Spleen (tissue), 11 donors: ENCODE measurements at regions not wholly inside any gene's neighbourhood (a gene's known extent, or its start where the extent isn't known, plus 50 kb on each side); places are given as distances from the start of the nearest gene placed in this dataset.

Experiments
- DNase-seq: peaks from one replicate; pipeline ENCODE4 v3.0.0-alpha.2; 2020
- H3K27ac ChIP-seq, 8 donors: fragments of 200-600 bp; sonication (generic) in 7 of 8; 1 replicate in 4 of 8; 2 replicates in 4 of 8; pipeline versions ENCODE4 v1.5.0 to v1.8.0; 2016 to 2021; ENCODE audit warnings: inconsistent platforms in 4 of 8, mild to moderate bottlenecking in 4 of 8, moderate library complexity in 1 of 8
- H3K27me3 ChIP-seq, 7 donors: fragments of 200-600 bp; sonication (generic) in 6 of 7; replicated peaks in 1 of 7; 1 replicate in 4 of 7; 2 replicates in 3 of 7; pipeline versions ENCODE4 v1.5.0 to v1.8.0; 2016 to 2021; ENCODE audit warnings: inconsistent platforms in 3 of 7, mild to moderate bottlenecking in 1 of 7
- H3K36me3 ChIP-seq, 6 donors: fragments of 200-600 bp; sonication (generic) in 5 of 6; 1 replicate in 4 of 6; 2 replicates in 2 of 6; pipeline versions ENCODE4 v1.5.0 to v1.8.0; 2016 to 2021; ENCODE audit warnings: inconsistent platforms in 2 of 6
- H3K4me1 ChIP-seq, 6 donors: fragments of 200-600 bp; sonication (generic) in 5 of 6; 1 replicate in 3 of 6; 2 replicates in 3 of 6; pipeline versions ENCODE4 v1.5.0 to v1.8.0; 2016 to 2021; ENCODE audit warnings: inconsistent platforms in 3 of 6
- H3K4me3 ChIP-seq, 8 donors: fragments of 200-600 bp; sonication (generic) in 7 of 8; 1 replicate in 4 of 8; 2 replicates in 4 of 8; pipeline versions ENCODE4 v1.5.0 to v1.8.0; 2016 to 2021; ENCODE audit warnings: inconsistent platforms in 4 of 8, mild to moderate bottlenecking in 4 of 8, moderate library complexity in 2 of 8
- H3K9me3 ChIP-seq, 8 donors: fragments of 200-600 bp; sonication (generic) in 7 of 8; 1 replicate in 4 of 8; 2 replicates in 4 of 8; pipeline versions ENCODE4 v1.5.0 to v1.8.0; 2016 to 2021; ENCODE audit warnings: inconsistent platforms in 4 of 8
- POLR2A ChIP-seq, 3 donors: fragments of 450-650 bp; IDR thresholded peaks; one replicate each; pipeline ENCODE4 v1.5.1; 2017; ENCODE audit warnings: antibody characterized with exemption in 3 of 3, mild to moderate bottlenecking in 1 of 3
- POLR2AphosphoS5 ChIP-seq, 3 donors: sonication (generic); formaldehyde crosslinking; IDR thresholded peaks; one replicate each; pipeline ENCODE4 v1.5.1; 2017; ENCODE audit warnings: antibody characterized with exemption in 3 of 3
- WGBS, 5 donors: extraction: QIAGEN DNeasy Blood & Tissue Kit in 3 of 5; methylation state at CpG; one replicate each; pipeline versions ENCODE4 v1.1.5 to v1.1.7; 2013 to 2018; 5-methylcytosine and 5-hydroxymethylcytosine counted together
- intact Hi-C: fragments of 100-400 bp; cut with DNase I; formaldehyde crosslinking; loops from one replicate; pipeline ENCODE4 v1.15.0; 2023; ENCODE audit warnings: low total_unique reads
- TF ChIP-seq, protein P1 (sequence below), 11 experiments: fragments of 200-600 bp in 7 of 11; fragments of 450-650 bp in 4 of 11; sonication (generic) in 4 of 11; IDR thresholded peaks in 8 of 11; conservative IDR thresholded peaks in 3 of 11; 1 replicate in 7 of 11; 2 replicates in 4 of 11; pipeline versions ENCODE4 v1.4.0 to v1.8.0; 2016 to 2021; ENCODE audit warnings: antibody characterized with exemption in 11 of 11, inconsistent platforms in 4 of 11, mild to moderate bottlenecking in 1 of 11
- donor health status: healthy with polysubstance abuse.
- donor health status: DM: no; HTN: no; CAD: no; lungs with moderate emphysema.
- donor health status: DM: no; HTN: no; CAD: no.
- donor health status: Bipolar disorder and iron deficiency.
- donor health status: healthy.
- donor health status: DM: no; HTN: no; CAD: no.
- donor health status: DM: yes; HTN: yes; CAD: no.

- no peaks in the 10 kb centered on the region for H3K36me3 ChIP-seq
- H3K4me1 ChIP-seq, result peaks cover 0 to 25% (median 6%) of the 10 kb centered on the region in 6 donors
- peak overlapping the region in 4 of 8 donors; percentile 1 to 65 (median 54) for H3K27ac ChIP-seq
- WGBS, 5 donors, result 64 to 76% (median 74%) methylated on average over 3 of the region's 3 CpGs
- intact Hi-C loops, result no loop called here
- H3K27me3 ChIP-seq, result peaks cover 0 to 4% (median 0%) of the 10 kb centered on the region in 7 donors
- TF ChIP-seq POLR2A (IDR thresholded peaks at IDR 0.05), result no peak
- TF ChIP-seq, protein P1, sequence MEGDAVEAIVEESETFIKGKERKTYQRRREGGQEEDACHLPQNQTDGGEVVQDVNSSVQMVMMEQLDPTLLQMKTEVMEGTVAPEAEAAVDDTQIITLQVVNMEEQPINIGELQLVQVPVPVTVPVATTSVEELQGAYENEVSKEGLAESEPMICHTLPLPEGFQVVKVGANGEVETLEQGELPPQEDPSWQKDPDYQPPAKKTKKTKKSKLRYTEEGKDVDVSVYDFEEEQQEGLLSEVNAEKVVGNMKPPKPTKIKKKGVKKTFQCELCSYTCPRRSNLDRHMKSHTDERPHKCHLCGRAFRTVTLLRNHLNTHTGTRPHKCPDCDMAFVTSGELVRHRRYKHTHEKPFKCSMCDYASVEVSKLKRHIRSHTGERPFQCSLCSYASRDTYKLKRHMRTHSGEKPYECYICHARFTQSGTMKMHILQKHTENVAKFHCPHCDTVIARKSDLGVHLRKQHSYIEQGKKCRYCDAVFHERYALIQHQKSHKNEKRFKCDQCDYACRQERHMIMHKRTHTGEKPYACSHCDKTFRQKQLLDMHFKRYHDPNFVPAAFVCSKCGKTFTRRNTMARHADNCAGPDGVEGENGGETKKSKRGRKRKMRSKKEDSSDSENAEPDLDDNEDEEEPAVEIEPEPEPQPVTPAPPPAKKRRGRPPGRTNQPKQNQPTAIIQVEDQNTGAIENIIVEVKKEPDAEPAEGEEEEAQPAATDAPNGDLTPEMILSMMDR (IDR thresholded peaks at IDR 0.05 in 8 of 11, conservative IDR thresholded peaks at IDR 0.05 in 3 of 11), result no peak
- TF ChIP-seq POLR2AphosphoS5 (IDR thresholded peaks at IDR 0.05), result no peak
- no peaks in the 10 kb centered on the region for H3K9me3 ChIP-seq
- no peak for DNase-seq
- no peak overlapping the region for H3K4me3 ChIP-seq
Measured at GRCh38 chr3:72043204-72044133, 258.5 kb upstream of the PROK2 start.

DNA sequence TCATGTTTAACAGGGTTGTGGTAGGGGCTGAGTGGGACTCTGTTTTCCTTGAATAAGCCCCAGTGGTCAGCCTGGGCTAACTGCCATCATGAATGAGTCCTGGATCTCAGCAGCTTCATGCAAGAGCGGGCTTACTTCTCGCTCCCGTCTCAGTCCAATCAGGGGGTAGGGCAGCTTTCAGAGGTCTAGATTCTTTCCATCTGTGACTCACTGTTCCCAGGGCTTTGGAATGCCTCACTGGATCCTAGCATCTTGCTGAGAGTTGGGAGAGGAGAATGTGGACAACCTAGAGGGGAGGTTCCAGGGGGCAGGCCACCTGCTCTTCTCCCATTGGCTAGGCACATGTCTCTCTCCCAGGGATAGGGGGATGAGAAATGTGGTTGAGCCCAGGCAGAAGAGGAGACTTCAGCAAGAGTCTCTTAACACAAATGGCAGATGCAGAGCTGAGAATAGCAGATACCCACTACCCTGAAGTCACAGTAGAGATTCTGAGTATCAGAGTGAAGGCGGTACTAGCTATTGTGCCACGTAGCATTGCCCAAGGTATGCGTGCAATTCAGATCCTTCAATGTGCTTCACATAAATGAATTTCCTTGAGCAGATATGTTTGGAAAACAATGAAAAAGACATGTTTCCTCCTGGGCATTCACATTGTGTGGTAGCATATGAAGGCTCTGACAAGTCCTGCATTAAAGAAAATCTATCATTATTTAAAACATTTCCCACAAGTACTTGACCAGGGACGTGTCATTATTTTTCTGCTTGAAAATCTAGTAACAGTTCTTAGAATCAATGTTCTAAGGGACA is 257.7 kb upstream of the PROK2 start:
- peaks cover 0 to 4% (median 0%) of the 10 kb centered on the region in 7 donors for H3K27me3 ChIP-seq
- DNase-seq, result no peak
- intact Hi-C loops, result no loop called here
- H3K27ac ChIP-seq, result peak overlapping the region in 4 of 8 donors; percentile 1 to 65 (median 54)
- H3K9me3 ChIP-seq, result no peaks in the 10 kb centered on the region
- TF ChIP-seq POLR2AphosphoS5 (IDR thresholded peaks at IDR 0.05) (no peak), POLR2A (IDR thresholded peaks at IDR 0.05) (no peak)
- TF ChIP-seq, protein P1 (IDR thresholded peaks at IDR 0.05 in 8 of 11, conservative IDR thresholded peaks at IDR 0.05 in 3 of 11), result no peak
- WGBS, 5 donors, result 75 to 92% (median 81%) methylated on average over 7 of the region's 7 CpGs
- no peaks in the 10 kb centered on the region for H3K36me3 ChIP-seq
- H3K4me1 ChIP-seq, result peaks cover 0 to 25% (median 6%) of the 10 kb centered on the region in 6 donors
- H3K4me3 ChIP-seq, result no peak overlapping the region

DNA sequence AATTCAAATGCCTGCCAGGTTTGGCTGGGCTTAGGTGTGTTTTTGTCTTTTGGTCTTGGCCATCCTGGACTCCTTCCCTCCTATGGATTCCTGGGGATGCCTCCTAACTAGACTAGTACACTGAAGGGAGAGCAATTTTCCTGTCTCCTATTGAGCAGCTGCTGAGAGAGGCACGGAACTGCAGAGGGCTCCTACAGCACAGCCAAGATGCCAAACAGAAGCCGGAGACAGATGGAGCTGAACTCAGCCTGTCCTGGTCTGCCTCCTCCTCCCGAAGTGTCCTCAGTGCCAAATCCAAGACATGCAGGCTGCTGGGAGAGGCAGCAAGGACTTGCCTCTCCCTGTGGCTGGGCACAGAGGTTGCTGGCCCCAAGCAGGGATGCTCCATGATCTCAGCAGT is 256.6 kb upstream of the PROK2 start:
- TF ChIP-seq, protein P1 (IDR thresholded peaks at IDR 0.05 in 8 of 11, conservative IDR thresholded peaks at IDR 0.05 in 3 of 11), result no peak
- TF ChIP-seq POLR2AphosphoS5 (IDR thresholded peaks at IDR 0.05) (no peak), POLR2A (IDR thresholded peaks at IDR 0.05) (no peak)
- Histone ChIP-seq H3K27me3 (peaks cover 0 to 4% (median 0%) of the 10 kb centered on the region in 7 donors), H3K4me3 (no peak overlapping the region), H3K4me1 (peaks cover 0 to 25% (median 6%) of the 10 kb centered on the region in 6 donors), H3K27ac (no peak overlapping the region), H3K36me3 (no peaks in the 10 kb centered on the region), H3K9me3 (no peaks in the 10 kb centered on the region)
- WGBS, 5 donors, result 73 to 85% (median 79%) methylated on average over 2 to 3 of the region's 3 CpGs; no CpG with 5 or more reads in 1 of the 5 donors
- intact Hi-C loops, result no loop called here
- no peak for DNase-seq
